AG10803 (cell line): ENCODE measurements at regions not wholly inside any gene's neighbourhood (a gene's known extent, or its start where the extent isn't known, plus 50 kb on each side); places are given as distances from the start of the nearest gene placed in this dataset.
"Not testable (repeated sequence)": the region's sequence is repeated elsewhere in the genome, so short reads cannot be mapped to it uniquely, and the experiment has no call there.

Experiments used
- DNase-seq: peaks from one replicate; pipeline ENCODE4 v3.0.0; 2010; ENCODE audit warnings: low read depth
- H3K4me3 ChIP-seq: 2 replicates; pipeline ENCODE4 v1.5.1; 2011; ENCODE audit warnings: mild to moderate bottlenecking, low read length, control low read depth
- TF ChIP-seq, protein P1 (sequence below): conservative IDR thresholded peaks from 2 replicates; pipeline ENCODE4 v1.5.1; 2011; ENCODE audit warnings: mild to moderate bottlenecking, low read length, control low read depth, inconsistent platforms

DNA sequence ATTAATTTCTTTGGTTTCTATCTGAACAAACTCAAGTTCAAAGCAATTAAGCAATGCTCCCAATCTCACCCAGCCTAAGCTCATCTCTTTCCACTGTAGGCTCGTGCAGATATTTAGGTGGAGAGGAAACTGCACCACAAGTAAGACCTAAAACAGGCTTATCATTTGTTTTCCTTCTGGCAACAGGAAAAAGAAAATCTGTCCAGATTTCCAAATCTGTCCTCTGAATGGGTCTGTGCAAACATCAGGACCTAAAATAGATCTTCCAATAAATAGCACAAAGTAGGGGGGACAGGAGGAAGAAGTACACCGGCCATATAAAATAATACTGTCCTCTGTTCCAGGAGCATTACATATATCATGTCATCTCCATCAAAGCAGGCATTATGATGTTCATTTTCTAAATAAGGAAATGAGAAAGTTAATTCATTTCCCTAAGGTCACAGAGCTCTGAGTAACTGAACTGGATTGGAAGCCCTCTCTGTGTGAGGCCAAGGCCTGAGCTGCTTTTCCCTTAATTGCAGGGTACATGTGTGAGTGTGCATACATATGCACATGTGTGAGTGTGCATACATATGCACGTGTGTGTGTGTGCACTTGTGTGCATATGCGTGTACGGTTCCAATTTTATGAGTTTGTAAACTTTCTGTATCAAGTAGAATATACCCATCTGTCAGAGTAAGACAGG, 92.8 kb upstream of the PARD3 start:
- H3K4me3 ChIP-seq = no peak overlapping the region
- TF ChIP-seq, protein P1, sequence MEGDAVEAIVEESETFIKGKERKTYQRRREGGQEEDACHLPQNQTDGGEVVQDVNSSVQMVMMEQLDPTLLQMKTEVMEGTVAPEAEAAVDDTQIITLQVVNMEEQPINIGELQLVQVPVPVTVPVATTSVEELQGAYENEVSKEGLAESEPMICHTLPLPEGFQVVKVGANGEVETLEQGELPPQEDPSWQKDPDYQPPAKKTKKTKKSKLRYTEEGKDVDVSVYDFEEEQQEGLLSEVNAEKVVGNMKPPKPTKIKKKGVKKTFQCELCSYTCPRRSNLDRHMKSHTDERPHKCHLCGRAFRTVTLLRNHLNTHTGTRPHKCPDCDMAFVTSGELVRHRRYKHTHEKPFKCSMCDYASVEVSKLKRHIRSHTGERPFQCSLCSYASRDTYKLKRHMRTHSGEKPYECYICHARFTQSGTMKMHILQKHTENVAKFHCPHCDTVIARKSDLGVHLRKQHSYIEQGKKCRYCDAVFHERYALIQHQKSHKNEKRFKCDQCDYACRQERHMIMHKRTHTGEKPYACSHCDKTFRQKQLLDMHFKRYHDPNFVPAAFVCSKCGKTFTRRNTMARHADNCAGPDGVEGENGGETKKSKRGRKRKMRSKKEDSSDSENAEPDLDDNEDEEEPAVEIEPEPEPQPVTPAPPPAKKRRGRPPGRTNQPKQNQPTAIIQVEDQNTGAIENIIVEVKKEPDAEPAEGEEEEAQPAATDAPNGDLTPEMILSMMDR = no peak
- DNase-seq = no peak

GRCh38 chr10:34906067-34906965, 91.2 kb upstream of the PARD3 start:
- DNase-seq = no peak
- H3K4me3 ChIP-seq = no peak overlapping the region
- TF ChIP-seq, protein P1 = no peak

DNA sequence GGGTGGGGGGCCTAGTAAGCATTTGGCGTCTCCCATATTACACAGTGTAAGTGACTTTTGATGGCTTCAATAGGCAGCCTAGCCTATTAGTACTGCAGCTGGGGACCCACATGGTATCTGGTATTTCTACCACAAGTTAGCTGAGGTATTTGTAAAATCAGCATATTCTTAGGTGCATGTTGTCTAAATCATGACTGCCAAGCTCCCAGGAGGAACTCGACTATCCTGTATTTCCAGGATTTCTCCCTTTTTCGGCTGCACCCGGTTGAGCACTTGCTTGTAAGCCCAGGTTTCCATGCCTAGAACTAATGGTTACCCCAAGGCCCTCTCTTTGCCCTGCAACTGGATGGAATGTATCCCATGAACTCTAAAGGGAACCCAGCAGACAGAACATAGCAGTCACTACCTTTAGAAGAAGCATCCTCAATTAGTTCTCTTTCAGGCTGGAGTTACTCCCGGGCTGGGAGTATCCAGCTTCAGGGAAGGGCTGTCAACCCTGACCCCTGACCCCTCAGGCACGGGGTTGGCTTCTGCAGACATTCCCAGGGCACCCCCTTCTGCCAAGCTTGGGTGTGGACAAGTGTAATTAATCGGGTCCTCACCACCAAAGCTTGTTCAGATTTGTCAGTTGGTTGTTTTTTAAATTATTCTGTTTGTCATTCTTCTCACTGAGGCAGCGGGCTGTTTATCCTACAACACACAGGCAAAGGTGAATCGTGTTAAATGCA, 90.3 kb upstream of the PARD3 start:
- DNase-seq = no peak
- TF ChIP-seq, protein P1 = no peak
- no peak overlapping the region for H3K4me3 ChIP-seq

DNA sequence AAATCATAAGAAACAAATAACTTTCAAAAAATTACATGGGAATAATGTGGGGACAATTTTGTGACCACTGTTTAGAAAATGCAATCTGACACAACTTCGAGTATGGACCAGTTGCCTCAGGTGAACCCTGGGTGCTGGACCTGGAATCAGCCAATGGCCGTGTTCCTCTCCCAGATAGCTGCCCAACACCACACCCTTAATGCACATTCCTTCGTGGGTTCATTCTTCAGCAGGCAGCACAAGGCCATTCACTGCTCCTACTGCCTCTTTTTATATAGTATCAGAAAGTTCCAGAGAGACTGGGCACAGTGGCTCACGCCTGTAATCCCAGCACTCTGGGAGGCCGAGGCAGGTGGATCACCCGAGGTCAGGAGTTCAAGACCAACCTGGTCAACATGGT, 89.1 kb upstream of the PARD3 start:
- H3K4me3 ChIP-seq = no peak overlapping the region
- DNase-seq = no peak

DNA sequence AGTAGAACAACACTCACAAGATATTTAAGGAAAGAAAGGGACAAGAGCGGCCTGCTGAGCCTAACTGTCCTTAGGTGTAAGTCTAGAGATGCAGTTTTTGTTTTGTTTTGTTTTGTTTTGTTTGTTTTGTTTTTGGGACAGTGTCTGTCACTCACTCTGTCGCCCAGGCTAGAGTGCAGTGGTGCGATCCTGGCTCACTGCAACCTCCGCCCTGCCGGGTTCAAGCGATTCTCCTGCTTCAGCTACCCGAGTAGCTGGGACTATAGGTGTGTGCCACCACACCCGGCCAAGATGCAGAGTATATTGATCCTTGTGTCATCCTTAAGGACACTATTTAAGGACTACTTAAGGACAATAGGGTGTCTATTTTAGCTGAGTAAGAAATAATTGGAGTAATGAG, 84.1 kb upstream of the PARD3 start:
- TF ChIP-seq, protein P1 = no peak
- H3K4me3 ChIP-seq = no peak overlapping the region
- no peak for DNase-seq

More for the DNA sequence above, 89.1 kb upstream of the PARD3 start:
- TF ChIP-seq, protein P1 = no peak

GRCh38 chr10:34895977-34896376, 80.9 kb upstream of the PARD3 start:
- no peak overlapping the region for H3K4me3 ChIP-seq
- DNase-seq = no peak
- TF ChIP-seq, protein P1 = no peak

- not testable (repeated sequence) for H3K4me3 ChIP-seq, DNase-seq
These were observed 80.0 kb upstream of the PARD3 start for GRCh38 chr10:34895046-34895445.

- not testable (repeated sequence) for H3K4me3 ChIP-seq, DNase-seq
These were observed 77.4 kb upstream of the PARD3 start for GRCh38 chr10:34892521-34892920.
